HTR-8/SVneo (cell line): ENCODE measurements at regions not wholly inside any gene's neighbourhood (a gene's known extent, or its start where the extent isn't known, plus 50 kb on each side); places are given as distances from the start of the nearest gene placed in this dataset.

Experiments used
- DNase-seq: peaks from one replicate; pipeline ENCODE4 v3.0.0; 2011; ENCODE audit warnings: low spot score, mixed read lengths; ENCODE audit not compliant: insufficient read length
- FAIRE-seq: peaks from 2 replicates; lab custom pipeline; 2011; peaks lifted over from hg19 to GRCh38; lab: Jason Lieb, UNC

GRCh38 chr2:128446874-128447537 is 128.3 kb upstream of the HS6ST1 start:
- no peak for DNase-seq
- FAIRE-seq = no peak

- FAIRE-seq = no peak
- no peak for DNase-seq
Observed at GRCh38 chr2:128447538-128447995, 128.9 kb upstream of the HS6ST1 start.

GRCh38 chr2:128448331-128449225 is 129.9 kb upstream of the HS6ST1 start:
- DNase-seq (no peak), FAIRE-seq (no peak)

GRCh38 chr2:128449226-128450061 is 130.8 kb upstream of the HS6ST1 start:
- DNase-seq (no peak), FAIRE-seq (no peak)

- no peak for DNase-seq
- no peak for FAIRE-seq
Observed at GRCh38 chr2:128450211-128451024, 131.8 kb upstream of the HS6ST1 start.

- FAIRE-seq = no peak
- DNase-seq = no peak
Observed at GRCh38 chr2:128451084-128452023, 132.7 kb upstream of the HS6ST1 start.

GRCh38 chr2:128452024-128452411 is 133.3 kb upstream of the HS6ST1 start:
- FAIRE-seq = no peak
- DNase-seq = no peak

GRCh38 chr2:128452536-128453530 is 134.2 kb upstream of the HS6ST1 start:
- FAIRE-seq (no peak), DNase-seq (no peak)

- FAIRE-seq (no peak), DNase-seq (no peak)
Observed at GRCh38 chr2:128454980-128455720, 136.5 kb upstream of the HS6ST1 start.

GRCh38 chr2:128455721-128456050 is 137.0 kb upstream of the HS6ST1 start:
- DNase-seq = no peak
- FAIRE-seq = no peak

GRCh38 chr2:128456281-128456680 is 137.6 kb upstream of the HS6ST1 start:
- FAIRE-seq = no peak
- DNase-seq = no peak

GRCh38 chr2:128457006-128457604 is 138.4 kb upstream of the HS6ST1 start:
- FAIRE-seq (no peak), DNase-seq (no peak)

GRCh38 chr2:128457716-128458115 is 139.0 kb upstream of the HS6ST1 start:
- DNase-seq (no peak), FAIRE-seq (no peak)

- FAIRE-seq = no peak
- no peak for DNase-seq
Observed at GRCh38 chr2:128458505-128458904, 139.8 kb upstream of the HS6ST1 start.

- FAIRE-seq = no peak
- no peak for DNase-seq
Observed at GRCh38 chr2:128464456-128464855, 145.8 kb upstream of the HS6ST1 start.
